ENCODE measurements at regions not wholly inside any gene's neighbourhood (a gene's known extent, or its start where the extent isn't known, plus 50 kb on each side); places are given as distances from the start of the nearest gene placed in this dataset.

DNA sequence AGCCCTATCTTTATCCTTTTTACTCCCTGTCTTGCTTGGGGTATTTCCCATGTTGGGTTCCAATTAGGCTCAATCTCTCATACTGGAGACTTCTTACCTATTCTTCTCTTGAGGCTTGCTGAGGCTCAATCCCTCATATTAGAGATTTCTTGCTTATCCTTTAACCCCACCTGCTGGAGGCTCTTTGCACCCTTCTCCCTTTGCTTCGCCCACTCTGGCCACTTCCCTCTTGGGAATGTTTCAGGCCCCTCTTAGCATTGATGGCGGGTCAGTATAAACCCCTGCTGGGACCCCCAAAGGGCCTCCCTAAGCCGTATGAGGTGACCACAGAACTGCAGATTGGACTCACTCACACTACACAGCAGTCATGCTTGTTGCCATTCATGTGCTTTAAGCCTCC, 69.3 kb upstream of the CDK20 start:
- intact Hi-C loops (cut with DNase I): no loop called here
- no peak for ATAC-seq
- no peak for DNase-seq (ENCODE audit: low spot score)

DNA sequence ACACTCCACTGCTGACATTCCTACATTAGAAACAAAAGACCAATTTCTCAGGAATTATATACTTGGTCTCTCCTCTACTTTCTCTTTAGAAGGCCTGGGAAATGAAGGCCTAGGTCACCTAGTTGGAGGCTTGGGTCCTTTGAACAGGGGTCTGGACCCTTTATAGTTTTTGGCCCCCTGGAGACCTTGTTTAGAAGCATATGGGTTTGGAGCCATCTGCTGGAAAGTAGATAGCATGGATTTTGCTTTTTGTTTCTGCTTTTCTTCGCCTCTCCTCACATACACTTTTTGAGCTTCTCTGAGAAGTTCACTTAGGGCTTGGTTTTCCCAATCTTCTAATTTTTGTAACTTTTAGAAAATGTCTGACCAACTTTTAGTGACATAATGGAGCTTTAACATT, 67.1 kb upstream of the CDK20 start:
- intact Hi-C loops (cut with DNase I): no loop called here
- ATAC-seq (no peak), DNase-seq (ENCODE audit: low spot score) (no peak)

DNA sequence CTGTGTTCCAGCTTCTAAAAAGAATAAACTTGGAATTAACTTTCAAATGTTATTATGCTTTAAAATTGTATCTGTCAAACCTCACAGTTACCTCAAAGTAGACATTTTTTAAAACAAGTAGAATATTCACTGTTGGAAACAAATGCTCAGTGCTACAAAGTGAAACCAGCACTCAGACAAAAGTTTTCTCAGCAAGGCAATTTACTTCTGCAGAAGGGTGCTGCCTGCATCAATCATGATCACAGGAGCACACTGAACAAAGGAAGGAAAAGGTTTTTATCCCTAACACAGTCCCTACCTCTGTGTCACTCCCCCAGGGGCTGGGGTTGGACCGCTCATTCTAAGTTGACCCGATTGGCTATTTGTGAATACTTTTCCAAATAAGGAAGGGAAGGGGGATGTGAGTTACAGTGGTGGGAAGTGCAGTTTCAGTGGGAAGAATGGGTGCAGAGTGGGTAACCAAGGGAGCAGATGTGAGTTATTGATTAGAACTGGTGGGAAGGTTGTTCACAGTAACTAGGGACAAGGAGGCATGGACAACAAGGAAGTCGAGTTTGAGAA, 63.0 kb upstream of the CDK20 start:
- intact Hi-C loops (cut with DNase I): no loop called here
- ATAC-seq (no peak), DNase-seq (ENCODE audit: low spot score) (no peak)

DNA sequence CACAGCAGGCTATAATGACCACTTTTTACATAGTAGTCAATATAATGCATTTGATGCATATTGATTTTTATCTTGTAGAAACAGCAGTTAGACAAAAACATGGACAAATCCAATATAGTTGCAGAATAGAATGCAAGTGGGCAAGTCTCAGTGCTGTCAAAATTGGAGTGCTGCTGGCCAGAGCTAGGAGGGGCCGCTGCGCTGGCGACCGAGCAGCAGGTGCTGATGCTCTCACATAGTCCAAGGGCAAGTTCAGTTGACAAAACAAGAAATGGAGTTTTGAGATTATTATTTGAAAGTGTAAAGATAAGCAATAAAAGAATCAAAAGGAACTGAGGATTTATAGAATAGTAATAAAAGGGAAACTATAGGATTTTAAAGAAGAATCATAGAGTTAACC, 60.6 kb upstream of the CDK20 start:
- intact Hi-C loops (cut with DNase I): no loop called here

DNA sequence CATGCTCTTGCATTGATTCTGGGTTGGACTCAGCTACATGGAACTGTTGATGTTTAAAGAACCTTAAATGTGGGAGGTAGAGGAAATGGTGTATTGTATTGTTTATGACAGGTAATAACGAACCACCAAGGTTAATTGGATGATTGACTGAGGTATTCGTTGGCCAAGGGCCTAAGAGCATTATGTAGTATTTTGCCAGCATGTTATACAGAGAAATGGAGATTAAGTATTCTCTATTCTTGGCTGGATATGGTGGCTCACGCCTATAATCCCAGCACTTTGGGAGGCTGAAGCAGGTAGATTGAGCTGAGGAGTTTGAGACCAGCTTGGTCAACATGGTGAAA, 59.0 kb upstream of the CDK20 start:
- intact Hi-C loops (cut with DNase I): no loop called here
- DNase-seq (ENCODE audit: low spot score): no peak
- ATAC-seq: no peak

More for the DNA sequence above, 60.6 kb upstream of the CDK20 start:
- ATAC-seq (no peak), DNase-seq (ENCODE audit: low spot score) (no peak)

DNA sequence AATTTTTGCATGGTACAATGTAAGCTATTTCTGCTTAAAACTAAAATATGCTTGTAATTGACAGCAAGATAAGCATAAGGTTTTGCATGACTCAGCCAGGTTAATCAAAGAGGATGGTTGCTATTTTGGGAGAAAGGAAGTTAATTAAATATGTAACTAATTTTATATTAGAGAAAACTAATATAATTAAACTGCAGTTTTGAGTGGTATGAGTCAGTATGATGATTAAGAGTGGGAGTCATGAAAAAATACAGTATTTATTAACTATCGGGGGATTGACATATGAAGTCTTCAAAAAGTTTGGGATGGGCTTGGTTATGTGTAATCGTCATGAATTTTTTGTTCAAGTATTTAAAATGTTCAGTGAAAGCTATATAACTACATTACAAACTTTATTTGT, 54.0 kb upstream of the CDK20 start:
- DNase-seq (ENCODE audit: low spot score) (no peak), ATAC-seq (no peak)
- intact Hi-C loops (cut with DNase I): no loop called here

DNA sequence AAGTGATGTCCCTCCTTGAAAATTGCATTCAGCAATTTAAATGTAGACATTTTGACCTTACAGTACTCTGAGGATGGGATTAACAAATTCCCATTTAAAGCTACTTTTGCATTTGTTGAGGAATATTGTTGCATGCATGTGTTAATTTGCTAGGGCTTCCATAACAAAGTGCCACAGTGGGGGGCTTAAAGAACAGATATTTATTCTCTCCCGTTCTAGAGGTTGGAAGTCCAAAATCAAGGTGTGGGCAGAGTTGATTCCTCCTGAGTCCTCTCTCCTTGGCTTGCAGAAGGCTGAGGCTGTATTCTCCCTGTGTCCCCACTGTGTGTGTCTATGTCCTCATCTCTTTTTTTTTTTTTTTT, 51.8 kb upstream of the CDK20 start:
- no peak for ATAC-seq
- no peak for DNase-seq (ENCODE audit: low spot score)
- intact Hi-C loops (cut with DNase I): no loop called here

DNA sequence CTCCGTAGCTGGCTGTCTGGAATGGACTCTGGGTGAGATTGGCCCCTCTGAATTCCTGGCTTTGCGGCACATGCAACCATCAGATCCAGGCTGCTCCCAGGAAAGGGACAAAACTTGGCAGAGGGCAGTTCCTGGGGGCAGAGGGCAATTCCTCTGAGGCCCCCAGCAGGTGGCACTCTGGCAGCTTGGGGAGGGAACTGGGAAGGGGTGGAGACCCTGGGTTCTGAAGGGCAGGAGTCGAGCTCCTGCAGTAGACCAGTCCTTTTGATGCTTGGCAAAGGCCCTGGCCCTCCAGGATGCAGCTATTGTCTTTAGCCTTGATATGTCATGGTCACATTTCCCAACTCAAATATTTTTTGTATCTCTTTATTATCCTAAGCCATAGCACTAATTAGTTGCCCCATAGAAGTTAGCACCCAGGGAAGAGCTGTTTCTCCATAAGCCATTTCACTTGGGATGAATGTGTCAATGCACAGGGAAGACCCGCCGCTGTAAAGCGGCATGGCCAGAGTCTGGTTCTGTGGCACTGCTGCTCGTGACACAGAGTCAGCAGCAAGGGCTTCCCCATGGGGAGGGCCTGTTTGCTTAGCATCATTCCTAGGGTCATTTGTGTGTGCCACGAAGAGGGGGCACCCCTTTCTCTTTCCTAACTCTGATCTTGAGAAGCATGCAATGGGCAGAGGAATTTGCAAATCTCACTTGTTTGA, 51.2 kb upstream of the CDK20 start:
- intact Hi-C loops (cut with DNase I): no loop called here
- ATAC-seq (no peak), DNase-seq (ENCODE audit: low spot score) (no peak)

DNA sequence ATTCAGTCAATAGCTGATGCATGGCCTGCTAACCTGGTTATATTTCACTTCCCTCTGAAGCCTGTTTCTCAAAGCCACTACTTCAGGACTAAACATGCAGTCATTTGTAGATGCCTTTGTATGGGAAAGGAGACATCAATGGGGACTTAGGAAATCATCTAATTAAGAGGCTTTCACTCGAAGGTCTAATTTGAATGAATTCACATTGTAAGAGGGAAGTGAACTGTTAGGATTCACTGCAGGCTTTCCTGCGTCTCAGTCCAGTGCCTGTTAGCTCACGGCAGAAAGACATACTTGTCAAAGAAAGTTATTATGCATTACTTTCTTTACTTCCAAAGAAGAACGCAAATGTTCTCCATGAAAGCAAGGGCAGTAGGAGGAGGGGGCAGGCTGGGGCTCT, 50.6 kb upstream of the CDK20 start:
- no peak for ATAC-seq
- intact Hi-C loops (cut with DNase I): no loop called here

More for the DNA sequence above, 50.6 kb upstream of the CDK20 start:
- DNase-seq (ENCODE audit: low spot score): no peak

All from sciatic nerve (tissue), 2 donors.